ENCODE measurements at regions not wholly inside any gene's neighbourhood (a gene's known extent, or its start where the extent isn't known, plus 50 kb on each side); places are given as distances from the start of the nearest gene placed in this dataset.
A peak's percentile ranks its signal among the peaks of the same experiment; 100 is the strongest.
"Not testable (repeated sequence)": the region's sequence is repeated elsewhere in the genome, so short reads cannot be mapped to it uniquely, and the experiment has no call there.

DNA sequence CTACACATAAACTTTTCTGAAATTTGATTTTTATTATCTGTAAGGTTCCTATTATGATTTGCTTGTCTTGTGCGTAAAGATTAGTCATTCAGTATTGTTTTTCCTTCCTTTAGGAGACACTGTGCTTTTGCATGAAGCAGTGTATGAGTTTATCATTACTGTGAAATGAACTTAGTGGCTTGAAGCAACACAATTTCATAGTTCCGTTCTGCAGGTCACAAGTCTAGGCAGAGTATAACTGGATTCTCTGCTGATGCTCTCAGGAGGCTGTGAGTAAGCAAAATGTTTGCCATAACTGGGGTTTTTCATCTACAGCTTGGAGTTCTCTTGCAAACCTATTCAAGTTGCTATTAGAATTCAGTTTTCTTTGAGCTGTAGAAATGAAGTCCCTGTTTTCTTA lies 1136.1 kb downstream of the OTOL1 start:
- no peak for DNase-seq (ENCODE audit: low spot score)

DNA sequence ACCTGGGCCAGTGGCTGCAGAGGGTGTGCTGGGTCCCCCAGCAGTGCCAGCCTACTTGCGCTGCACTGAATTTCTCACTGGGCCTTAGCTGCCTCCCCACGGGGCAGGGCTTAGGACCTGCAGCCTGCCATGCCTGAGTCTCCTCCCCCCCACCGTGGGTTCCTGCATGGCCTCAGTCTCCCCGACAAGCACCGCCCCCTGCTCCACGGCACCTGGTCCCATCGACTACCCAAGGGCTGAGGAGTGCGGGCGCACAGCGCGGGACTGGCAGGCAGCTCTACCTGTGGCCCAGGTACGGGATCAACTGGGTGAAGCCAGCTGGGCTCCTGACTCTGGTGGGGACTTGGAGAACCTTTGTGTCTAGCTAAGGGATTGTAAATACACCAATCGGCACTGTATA lies 1143.6 kb downstream of the OTOL1 start:
- not testable (repeated sequence) for DNase-seq (ENCODE audit: low spot score)

DNA sequence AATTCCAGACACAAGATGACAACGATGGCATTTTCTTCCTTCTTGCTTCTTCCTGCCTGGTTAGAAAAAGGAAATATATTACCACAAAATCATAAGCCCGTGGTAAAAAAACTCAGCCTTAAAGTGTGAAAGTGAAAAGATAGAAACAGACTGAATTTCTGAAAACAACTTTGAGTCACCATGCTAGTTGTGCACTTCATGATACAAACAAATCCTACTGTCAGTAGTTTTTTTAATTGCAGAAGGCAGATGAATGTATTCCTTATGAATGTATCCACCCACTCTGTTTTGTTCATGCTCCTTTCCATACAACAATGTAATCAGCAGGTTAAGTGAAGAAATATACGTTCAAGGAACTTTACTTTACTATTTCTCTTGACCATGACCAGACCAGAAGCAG lies 1144.7 kb downstream of the OTOL1 start:
- DNase-seq (ENCODE audit: low spot score) = no peak

DNA sequence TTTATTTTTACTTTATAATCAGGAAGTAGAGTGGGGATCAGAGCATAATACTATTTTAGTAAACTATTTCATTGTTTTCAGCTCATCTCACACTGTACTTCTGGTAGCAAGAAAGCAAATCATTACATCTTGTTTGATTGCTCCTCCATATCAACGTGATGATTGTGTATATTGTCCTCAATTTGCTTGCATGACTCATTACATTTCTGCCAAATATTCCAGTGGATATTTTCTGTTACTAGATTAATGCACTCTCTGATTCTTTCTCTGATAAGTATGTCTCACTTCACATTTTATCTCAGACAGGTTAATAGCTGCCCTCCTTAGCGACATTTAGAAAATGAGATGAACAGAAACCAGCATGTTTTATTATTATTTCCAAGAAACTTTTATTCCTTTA lies 1145.3 kb downstream of the OTOL1 start:
- no peak for DNase-seq (ENCODE audit: low spot score)

DNA sequence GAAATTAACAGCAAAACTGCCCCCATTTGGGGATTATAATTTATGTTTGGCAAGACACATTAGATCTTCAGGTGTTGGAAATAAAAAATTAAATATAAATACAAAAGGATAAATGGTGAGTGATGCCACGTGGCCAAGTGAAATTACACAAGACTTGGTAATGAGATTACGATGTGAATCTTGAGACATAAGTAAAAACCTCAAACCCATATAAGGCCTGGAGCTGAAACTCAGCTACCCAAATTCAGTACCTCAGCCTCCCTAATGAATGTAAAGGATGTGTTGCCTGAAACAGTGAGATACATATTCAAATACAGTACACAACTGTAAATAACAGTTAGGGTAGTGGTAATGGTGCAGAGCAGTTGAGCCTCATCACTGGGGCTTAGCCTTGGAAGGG lies 1146.6 kb downstream of the OTOL1 start:
- DNase-seq (ENCODE audit: low spot score) = no peak

DNA sequence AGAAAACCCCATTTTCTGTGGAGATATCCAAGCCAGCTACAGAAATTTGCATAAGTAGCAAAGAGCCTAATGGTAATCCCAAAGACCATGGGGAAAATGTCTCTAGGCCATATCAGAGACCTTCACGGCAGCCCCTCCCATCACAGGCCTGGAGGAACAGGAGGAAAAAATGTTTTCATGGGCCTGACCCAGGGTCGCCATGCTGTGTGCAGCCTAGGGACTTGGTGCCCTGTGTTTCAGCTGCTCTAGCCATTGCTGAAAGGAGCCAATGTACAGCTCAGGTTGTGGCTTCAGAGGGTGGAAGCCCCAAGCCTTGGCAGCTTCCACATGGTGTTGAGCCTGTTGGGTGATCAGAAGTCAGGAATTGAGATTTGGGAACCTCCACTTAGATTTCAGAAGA lies 1150.7 kb downstream of the OTOL1 start:
- no peak for DNase-seq (ENCODE audit: low spot score)

DNA sequence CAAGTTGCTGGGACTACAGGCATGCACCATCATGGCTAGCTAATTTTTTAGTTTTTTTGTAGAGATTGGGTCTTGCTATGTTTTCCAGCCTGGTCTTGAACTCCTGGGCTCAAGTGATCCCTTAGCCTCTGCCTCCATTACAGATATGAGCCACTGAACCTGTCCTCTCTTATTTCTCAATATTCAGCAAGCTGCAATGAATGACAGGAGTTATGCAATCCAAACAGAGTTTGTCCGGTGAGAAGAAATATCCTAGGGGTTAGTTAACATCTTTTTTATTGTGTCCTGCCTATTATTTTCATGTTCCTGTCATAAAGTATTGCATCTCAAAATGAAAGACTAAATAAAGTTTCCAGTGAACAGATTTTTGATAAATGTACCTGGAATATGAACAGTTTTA lies 1161.4 kb downstream of the OTOL1 start:
- DNase-seq (ENCODE audit: low spot score) = no peak

DNA sequence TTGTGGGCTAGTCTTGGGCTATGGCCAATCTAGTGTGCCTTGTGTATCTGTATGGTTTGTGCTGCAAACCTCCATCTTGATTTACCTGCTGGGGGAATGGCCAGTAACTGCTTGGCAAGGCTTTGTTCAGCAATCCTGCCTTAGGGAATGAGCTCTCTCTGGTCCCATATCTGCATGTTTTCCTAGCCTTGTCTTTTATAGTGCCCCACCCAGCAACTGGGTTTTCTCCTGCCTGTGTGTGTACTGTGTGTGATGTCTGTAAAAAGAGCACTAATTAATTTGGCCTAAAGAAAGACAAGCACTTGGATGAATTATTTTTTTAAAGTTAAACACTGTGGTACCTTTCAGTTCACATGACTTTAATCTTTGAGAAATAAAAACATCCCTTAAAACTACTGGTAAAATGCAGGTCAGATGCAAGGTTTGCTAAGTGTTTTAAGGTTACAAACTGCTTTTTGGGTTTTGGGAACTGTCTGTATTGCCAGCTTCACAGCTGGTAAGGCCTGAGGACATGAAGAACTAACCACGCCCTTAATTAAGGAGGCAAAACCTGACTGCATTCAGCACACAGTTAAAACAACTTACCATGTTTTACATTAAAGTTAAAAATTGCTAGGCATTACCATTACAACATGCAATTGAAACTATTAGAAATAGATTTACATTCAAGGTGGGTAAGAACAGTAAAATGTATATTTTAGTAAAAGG lies 1169.2 kb downstream of the OTOL1 start:
- DNase-seq (ENCODE audit: low spot score) = peak; percentile 9

DNA sequence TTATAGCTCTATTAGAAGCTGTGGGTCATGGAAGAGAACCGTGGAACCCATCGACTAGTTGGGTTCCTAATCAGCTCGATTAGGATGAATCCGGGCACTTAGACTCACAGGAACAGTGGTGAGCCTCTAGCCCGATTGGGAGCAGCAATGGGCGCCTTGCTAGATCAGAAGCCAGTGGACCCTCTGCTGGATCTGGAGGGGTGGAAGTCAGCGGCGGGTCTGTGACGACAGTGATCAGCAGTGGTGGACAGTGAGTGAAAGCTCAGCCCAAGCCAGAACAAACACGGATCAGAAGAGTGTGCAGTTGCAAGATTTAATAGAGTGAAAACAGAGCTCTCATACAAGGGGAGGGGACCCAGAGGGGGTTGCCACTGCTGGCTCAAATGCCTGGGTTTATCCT lies 1170.2 kb downstream of the OTOL1 start:
- DNase-seq (ENCODE audit: low spot score) = no peak

DNA sequence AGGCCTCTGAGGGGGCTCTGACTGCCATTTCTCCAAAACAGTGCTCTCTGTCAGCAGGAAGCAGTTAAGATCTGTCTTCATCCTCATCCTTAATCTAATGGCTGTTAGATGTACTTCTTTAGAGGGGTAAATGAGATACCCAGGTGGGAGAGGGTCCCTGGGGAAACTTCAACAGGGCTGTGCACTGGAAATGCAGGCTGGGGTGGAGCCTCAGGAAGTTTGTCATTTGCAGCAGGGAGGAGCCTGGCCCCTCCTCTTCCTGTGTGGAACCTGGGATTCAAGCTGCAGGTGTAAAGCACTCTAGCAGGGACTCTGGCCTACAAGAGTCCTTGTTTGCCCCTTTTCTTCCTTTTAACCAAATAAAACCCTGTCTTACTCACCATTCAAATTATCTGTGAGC lies 1173.6 kb downstream of the OTOL1 start:
- DNase-seq (ENCODE audit: low spot score) = no peak

DNA sequence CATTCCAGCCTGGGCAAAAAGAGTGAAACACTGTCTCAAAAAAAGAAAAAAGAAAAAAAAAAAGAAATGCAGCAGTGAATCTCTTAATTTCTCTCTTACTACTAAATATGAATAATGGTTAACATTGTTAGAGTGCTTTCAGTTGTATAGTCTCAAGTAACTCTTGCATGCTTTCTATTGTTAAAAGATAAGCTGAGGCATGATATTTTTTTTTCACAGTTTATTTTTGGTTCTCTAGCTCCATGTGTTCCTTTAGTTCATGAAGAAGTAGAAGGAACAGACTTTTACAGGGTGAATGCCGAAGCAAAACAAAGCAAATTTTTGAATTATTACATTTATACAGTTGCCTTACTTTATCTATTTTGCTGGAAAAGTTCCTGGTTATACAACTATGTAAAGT lies 1180.9 kb downstream of the OTOL1 start:
- DNase-seq (ENCODE audit: low spot score) = no peak

DNA sequence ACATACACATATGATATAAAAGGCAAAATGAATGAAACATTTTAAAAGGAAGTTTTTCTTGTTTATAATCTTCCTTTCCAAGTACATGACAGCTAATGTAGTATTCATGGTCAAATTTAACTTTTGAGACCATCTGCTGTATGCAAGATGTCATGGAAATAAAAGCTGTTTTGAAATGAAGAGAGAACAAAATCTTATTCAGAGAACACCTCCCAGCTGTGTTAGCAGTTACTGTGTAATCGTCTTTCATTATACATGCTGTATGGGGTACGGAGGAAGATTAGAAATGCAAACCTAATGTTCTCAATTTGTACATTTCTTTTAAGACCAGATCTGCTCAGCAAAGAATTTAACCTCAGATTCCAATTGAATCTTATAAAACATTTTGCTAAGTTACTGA lies 1182.3 kb downstream of the OTOL1 start:
- no peak for DNase-seq (ENCODE audit: low spot score)

DNA sequence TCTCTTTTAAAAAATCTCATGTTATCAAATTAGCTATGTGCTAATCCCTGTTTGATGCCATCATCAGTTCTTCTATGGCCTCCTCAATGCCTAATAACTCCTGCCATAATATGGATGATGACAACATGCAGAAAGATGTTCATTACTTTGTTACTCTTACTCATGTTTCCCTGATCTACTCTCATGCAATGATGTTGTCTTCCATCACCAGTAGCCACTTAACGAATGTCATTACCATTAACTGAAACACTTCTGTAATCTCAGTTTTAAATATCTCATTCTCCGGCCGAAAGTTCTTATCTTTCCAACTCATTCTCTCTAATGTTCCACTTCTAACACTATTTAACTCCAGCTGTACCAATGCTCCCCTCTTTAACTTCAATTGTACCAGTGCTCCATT lies 1187.7 kb downstream of the OTOL1 start:
- no peak for DNase-seq (ENCODE audit: low spot score)

DNA sequence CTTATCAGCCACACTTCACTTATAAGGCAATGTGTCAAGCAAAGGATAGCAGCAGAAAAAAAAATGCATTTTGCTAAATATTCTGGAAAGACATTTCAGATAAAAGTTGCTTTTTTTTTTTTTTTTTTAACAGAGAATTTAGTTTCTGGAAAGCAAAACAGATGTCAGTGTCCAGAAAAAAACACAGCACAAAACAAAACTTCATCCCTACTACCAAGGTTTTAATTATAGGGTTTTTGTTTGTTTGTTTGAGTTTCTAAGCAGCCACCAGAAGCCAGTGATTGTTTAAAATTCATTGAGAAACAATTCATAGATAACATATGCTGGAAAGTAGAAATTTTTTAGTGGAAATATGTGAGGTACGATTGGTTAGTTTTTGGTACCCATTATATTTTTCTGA lies 1202.7 kb downstream of the OTOL1 start:
- DNase-seq (ENCODE audit: low spot score) = no peak

DNA sequence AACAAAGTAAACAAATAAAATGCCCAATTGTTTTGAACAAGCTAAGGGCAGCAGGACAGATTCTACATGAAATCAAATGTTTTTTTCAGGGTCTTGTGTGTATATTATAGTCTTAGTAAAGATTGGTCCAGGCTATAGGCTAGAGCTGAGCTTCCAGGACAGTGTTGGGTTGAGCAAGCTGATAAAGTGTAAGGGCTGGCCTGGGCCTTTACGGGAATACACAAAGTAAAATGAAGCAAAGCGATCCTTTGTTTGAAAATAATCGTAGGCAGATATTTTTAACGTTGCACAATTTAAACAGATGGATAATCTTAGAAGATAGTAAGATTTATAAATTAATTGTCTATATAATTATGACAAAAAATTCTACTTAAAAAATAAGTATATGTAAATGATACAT lies 1204.6 kb downstream of the OTOL1 start:
- no peak for DNase-seq (ENCODE audit: low spot score)

DNA sequence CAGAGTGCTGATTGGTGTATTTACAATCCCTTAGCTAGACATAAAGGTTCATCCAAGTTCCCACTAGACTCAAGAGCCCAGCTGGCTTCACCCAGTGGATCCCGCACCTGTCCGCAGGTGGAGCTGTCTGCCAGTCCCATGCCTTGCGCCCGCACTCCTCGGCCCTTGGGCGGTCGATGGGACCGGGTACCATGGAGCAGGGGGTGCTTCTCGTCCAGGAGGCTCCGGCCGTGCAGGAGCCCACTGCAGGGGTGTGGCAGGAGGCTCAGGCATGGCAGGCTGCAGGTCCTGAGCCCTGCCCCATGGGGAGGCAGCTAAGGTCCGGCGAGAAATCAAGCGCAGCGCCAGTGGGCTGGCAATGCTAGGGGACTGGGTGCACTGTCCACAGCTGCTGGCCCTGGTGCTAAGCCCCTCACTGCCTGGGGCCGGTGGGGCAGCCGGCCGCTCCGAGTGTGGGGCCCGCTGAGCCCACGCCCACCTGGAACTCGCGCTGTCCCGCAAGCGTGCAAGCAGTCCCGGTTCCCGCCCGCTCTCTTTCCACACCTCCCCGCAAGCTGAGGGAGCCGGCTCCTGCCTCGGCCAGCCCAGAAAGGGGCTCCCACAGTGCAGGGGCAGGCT lies 1206.3 kb downstream of the OTOL1 start:
- DNase-seq (ENCODE audit: low spot score) = no peak

DNA sequence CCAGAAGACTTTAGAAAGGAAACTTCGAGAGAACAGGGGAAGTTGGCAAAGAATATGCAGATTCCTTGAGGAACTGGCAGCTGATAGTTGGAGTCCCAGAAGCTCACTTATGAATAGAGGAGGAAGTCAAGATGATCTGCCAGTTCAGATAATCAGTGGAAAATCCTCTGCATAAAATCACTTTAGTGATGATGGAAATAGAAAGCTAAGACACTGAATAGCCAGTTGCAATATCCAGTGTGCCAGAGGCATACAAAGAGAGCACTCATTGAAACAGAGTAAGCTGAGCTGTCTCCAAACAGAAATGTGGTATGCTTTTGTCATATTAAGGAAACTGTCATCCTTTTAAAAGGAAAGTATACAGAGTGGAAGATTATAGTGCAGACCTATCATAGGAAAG lies 1207.6 kb downstream of the OTOL1 start:
- peak; percentile 56 for DNase-seq (ENCODE audit: low spot score)

DNA sequence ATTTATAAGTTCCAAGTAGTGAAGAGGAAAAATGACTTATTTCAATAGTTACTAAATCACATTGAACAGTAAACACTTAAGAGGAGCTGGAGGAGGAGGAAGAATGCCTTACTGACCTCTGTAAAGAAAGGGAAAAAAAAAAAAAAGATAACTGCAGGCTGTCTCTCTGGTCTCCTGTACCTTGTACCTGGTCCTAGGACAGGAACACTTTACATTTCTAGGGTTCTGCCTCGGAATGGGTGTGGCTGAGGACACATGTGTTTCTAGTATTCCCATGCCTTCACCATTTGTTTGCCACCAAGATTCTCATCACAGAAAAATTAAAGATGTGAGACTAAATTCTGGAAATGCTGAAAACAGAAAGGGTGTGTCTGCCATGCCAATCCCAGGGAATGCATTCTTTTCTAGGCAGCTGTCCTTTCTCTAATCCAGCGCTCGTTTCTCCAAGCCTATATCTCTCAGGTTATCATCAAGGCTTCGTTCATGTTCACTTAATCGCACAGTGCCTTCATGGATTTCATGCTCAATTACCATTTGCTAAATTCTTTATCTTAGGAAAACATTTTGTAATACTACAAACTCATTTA lies 1208.3 kb downstream of the OTOL1 start:
- no peak for DNase-seq (ENCODE audit: low spot score)

DNA sequence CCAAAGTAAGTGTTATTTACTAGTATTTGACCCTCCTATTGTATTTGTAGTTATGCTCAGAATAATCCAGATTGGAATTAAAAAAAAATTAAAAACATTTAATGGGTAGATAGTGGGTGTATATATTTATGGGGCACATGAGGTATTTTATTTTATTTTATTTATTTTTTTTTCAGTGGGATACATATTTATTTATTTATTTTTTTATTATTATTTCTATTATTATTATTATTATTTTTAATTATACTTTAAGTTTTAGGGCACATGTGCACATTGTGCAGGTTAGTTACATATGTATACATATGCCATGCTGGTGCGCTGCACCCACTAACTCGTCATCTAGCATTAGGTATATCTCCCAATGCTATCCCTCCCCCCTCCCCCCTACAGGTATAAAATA lies 1211.8 kb downstream of the OTOL1 start:
- not testable (repeated sequence) for DNase-seq (ENCODE audit: low spot score)

DNA sequence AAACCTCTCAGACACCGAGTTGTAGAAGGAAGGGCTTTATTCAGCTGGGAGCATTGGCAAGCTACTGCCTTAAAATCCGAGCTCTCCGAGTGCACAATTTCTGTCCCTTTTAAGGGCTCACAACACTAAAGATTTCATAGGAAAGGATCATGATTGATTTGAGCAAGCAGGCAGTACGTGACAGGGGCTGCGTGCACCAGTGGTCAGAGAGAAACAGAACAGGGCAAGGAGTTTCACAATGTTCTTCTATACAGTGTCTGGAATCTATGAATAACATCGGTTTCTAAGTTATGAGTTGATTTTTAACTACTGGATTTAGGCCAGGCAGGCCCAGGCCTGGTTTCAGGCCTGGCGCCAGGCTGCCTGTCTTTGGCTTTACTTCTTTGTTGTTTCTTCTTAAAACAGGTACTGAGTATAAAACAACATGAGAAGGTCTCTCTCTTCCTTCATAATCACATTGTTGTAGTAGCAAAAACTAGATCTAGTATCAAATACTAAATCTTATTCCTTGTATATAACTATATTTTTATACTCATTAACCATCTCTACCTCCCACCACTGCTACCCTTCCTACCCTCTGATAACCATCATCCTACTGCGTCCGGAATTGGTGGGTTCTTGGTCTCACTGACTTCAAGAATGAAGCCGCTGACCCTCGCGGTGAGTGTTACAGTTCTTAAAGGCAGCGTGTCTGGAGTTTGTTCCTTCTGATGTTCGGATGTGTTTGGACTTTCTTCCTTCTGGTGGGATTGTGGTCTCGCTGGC lies 1212.5 kb downstream of the OTOL1 start:
- not testable (repeated sequence) for DNase-seq (ENCODE audit: low spot score)

DNA sequence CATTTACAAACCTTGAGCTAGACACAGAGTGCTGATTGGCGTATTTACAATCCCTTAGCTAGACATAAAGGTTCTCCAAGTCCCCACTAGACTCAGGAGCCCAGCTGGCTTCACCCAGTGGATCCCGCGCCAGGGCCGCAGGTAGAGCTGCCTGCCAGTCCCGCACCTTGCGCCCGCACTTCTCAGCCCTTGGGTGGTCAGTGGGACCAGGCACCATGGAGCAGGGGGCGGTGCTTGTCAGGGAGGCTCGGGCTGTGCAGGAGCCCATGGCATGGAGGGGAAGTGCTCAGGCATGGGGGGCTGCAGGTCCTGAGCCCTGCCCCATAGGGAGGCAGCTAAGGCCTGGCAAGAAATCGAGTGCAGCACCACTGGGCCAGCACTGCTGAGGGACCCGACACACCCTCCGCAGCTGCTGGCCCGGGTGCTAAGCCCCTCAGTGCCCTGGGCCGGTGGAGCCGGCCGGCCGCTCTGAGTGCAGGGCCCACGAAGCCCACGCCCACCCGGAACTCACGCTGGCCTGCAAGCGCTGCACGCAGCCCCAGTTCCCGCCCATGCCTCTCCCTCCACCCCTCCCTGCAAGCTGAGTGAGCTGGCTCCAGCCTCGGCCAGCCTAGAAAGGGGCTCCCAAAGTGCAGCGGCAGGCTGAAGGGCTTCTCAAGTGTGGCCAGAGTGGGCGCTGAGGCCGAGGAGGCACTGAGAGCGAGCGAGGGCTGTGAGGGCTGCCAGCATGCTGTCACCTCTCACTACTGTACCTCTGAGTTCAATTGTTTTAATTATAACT lies 1213.9 kb downstream of the OTOL1 start:
- DNase-seq (ENCODE audit: low spot score) = no peak

DNA sequence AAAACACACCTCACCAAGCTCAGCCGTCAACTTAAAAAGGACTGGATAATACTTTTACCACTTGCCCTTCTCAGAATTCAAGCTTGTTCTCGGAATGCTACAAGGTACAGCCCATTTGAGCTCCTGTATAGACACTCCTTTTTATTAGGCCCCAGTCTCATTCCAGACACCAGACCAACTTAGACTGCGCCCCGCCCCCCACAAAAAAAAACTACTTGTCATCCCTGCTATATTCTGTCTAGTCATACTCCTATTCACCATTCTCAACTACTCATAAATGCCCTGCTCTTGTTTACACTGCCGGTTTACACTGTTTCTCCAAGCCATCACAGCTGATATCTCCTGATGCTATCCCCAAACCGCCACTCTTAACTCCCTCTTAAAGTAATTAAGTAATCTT lies 1220.5 kb downstream of the OTOL1 start:
- not testable (repeated sequence) for DNase-seq (ENCODE audit: low spot score)

Data from umbilical cord (tissue), 1 donor.